ENCODE measurements at regions not wholly inside any gene's neighbourhood (a gene's known extent, or its start where the extent isn't known, plus 50 kb on each side); places are given as distances from the start of the nearest gene placed in this dataset.
"Not testable (repeated sequence)": the region's sequence is repeated elsewhere in the genome, so short reads cannot be mapped to it uniquely, and the experiment has no call there.

GRCh38 chr11:82056450-82056849 is 677.2 kb downstream of the FAM181B start:
- no peak for DNase-seq (ENCODE audit: low read depth, low spot score)

- DNase-seq (ENCODE audit: low read depth, low spot score) = no peak
These were observed 684.5 kb downstream of the FAM181B start for GRCh38 chr11:82049199-82049598.

GRCh38 chr11:82047200-82047599 is 686.5 kb downstream of the FAM181B start:
- no peak for DNase-seq (ENCODE audit: low read depth, low spot score)

- peak; percentile 86 for DNase-seq (ENCODE audit: low read depth, low spot score)
These were observed 686.9 kb downstream of the FAM181B start for GRCh38 chr11:82046778-82047177.

GRCh38 chr11:82045748-82046457 is 687.8 kb downstream of the FAM181B start:
- DNase-seq (ENCODE audit: low read depth, low spot score) = no peak

- DNase-seq (ENCODE audit: low read depth, low spot score) = peak; percentile 14
These were observed 690.3 kb downstream of the FAM181B start for GRCh38 chr11:82043316-82043715.

- no peak for DNase-seq (ENCODE audit: low read depth, low spot score)
These were observed 691.9 kb downstream of the FAM181B start for GRCh38 chr11:82041764-82042163.

- no peak for DNase-seq (ENCODE audit: low read depth, low spot score)
These were observed 695.5 kb downstream of the FAM181B start for GRCh38 chr11:82038154-82038553.

GRCh38 chr11:82034527-82034926 is 699.1 kb downstream of the FAM181B start:
- DNase-seq (ENCODE audit: low read depth, low spot score) = no peak

GRCh38 chr11:82027335-82027734 is 706.3 kb downstream of the FAM181B start:
- not testable (repeated sequence) for DNase-seq (ENCODE audit: low read depth, low spot score)

GRCh38 chr11:82024760-82025159 is 708.9 kb downstream of the FAM181B start:
- no peak for DNase-seq (ENCODE audit: low read depth, low spot score)

GRCh38 chr11:82012276-82012675 is 721.4 kb downstream of the FAM181B start:
- no peak for DNase-seq (ENCODE audit: low read depth, low spot score)

- no peak for DNase-seq (ENCODE audit: low read depth, low spot score)
These were observed 724.5 kb downstream of the FAM181B start for GRCh38 chr11:82009133-82009532.

- no peak for DNase-seq (ENCODE audit: low read depth, low spot score)
These were observed 726.1 kb downstream of the FAM181B start for GRCh38 chr11:82007521-82007920.

GRCh38 chr11:82004537-82005213 is 729.0 kb downstream of the FAM181B start:
- no peak for DNase-seq (ENCODE audit: low read depth, low spot score)

GRCh38 chr11:82003671-82004515 is 729.8 kb downstream of the FAM181B start:
- DNase-seq (ENCODE audit: low read depth, low spot score) = peak; percentile 18

- no peak for DNase-seq (ENCODE audit: low read depth, low spot score)
These were observed 730.6 kb downstream of the FAM181B start for GRCh38 chr11:82003024-82003423.

- no peak for DNase-seq (ENCODE audit: low read depth, low spot score)
These were observed 737.8 kb downstream of the FAM181B start for GRCh38 chr11:81995889-81996288.

- no peak for DNase-seq (ENCODE audit: low read depth, low spot score)
These were observed 739.9 kb downstream of the FAM181B start for GRCh38 chr11:81993755-81994154.

GRCh38 chr11:81990659-81991443 is 742.8 kb downstream of the FAM181B start:
- DNase-seq (ENCODE audit: low read depth, low spot score) = no peak

- DNase-seq (ENCODE audit: low read depth, low spot score) = peak; percentile 80
These were observed 744.6 kb downstream of the FAM181B start for GRCh38 chr11:81989093-81989492.
